RWPE2 (cell line): ENCODE measurements at regions not wholly inside any gene's neighbourhood (a gene's known extent, or its start where the extent isn't known, plus 50 kb on each side); places are given as distances from the start of the nearest gene placed in this dataset.

Experiments
- ATAC-seq: fragments of 200-7000 bp; cut with Tn5 transposase; 3 replicates; pipeline ENCODE4 v1.9.1; 2021; ENCODE audit warnings: low read depth
- DNase-seq: peaks from one replicate; pipeline ENCODE4 v3.0.0-alpha.2; 2020; ENCODE audit warnings: low spot score
- H3K27ac ChIP-seq: fragments of 450-650 bp; 2 replicates; pipeline ENCODE4 v1.5.1; 2017; ENCODE audit warnings: mild to moderate bottlenecking; ENCODE audit not compliant: poor library complexity, severe bottlenecking
- H3K27me3 ChIP-seq: fragments of 250-450 bp; sonication (Bioruptor Pico); 2 replicates; pipeline ENCODE4 v1.5.1; 2021; ENCODE audit warnings: mild to moderate bottlenecking, moderate library complexity; ENCODE audit not compliant: insufficient read depth, poor library complexity, severe bottlenecking
- H3K36me3 ChIP-seq: fragments of 250-450 bp; sonication (Bioruptor Pico); 2 replicates; pipeline ENCODE4 v1.5.1; 2020; ENCODE audit warnings: low read depth, mild to moderate bottlenecking, moderate library complexity
- H3K4me1 ChIP-seq: fragments of 250-450 bp; sonication (Bioruptor Pico); 2 replicates; pipeline ENCODE4 v1.5.1; 2021; ENCODE audit warnings: mild to moderate bottlenecking, moderate library complexity; ENCODE audit not compliant: insufficient read depth, poor library complexity, severe bottlenecking
- H3K4me3 ChIP-seq: fragments of 250-450 bp; sonication (Bioruptor Pico); 2 replicates; pipeline ENCODE4 v1.5.1; 2021; ENCODE audit warnings: mild to moderate bottlenecking, moderate library complexity; ENCODE audit not compliant: severe bottlenecking
- H3K9me3 ChIP-seq: fragments of 250-450 bp; sonication (Bioruptor Pico); 2 replicates; pipeline ENCODE4 v1.5.1; 2021; ENCODE audit warnings: mild to moderate bottlenecking, moderate library complexity; ENCODE audit not compliant: severe bottlenecking
- CTCF ChIP-seq: fragments of 450-650 bp; IDR thresholded peaks from one replicate; pipeline ENCODE4 v1.5.1; 2017; ENCODE audit warnings: mild to moderate bottlenecking, moderate library complexity; ENCODE audit not compliant: poor library complexity, severe bottlenecking

- no peak overlapping the region for H3K27ac ChIP-seq
- ATAC-seq (no peak; the same call in 2 of the 3 replicates), DNase-seq (no peak)
- H3K36me3 ChIP-seq = no peaks in the 10 kb centered on the region
- H3K9me3 ChIP-seq = no peaks in the 10 kb centered on the region
- no peak overlapping the region for H3K4me3 ChIP-seq
- H3K27me3 ChIP-seq = no peaks in the 10 kb centered on the region
- no peak for TF ChIP-seq CTCF
- no peaks in the 10 kb centered on the region for H3K4me1 ChIP-seq
Observed at GRCh38 chr13:64453831-64454230, 2776.3 kb downstream of the PCDH9 start.

GRCh38 chr13:64446372-64446771 lies 2783.8 kb downstream of the PCDH9 start:
- peak; percentile 54 for TF ChIP-seq CTCF
- H3K4me3 ChIP-seq = no peak overlapping the region
- H3K4me1 ChIP-seq = no peaks in the 10 kb centered on the region
- ATAC-seq (0 out of 3 replicates have a peak, but pooled peaks have one; percentile 38), DNase-seq (no peak)
- no peaks in the 10 kb centered on the region for H3K27me3 ChIP-seq
- no peaks in the 10 kb centered on the region for H3K36me3 ChIP-seq
- H3K9me3 ChIP-seq = no peaks in the 10 kb centered on the region
- H3K27ac ChIP-seq = no peak overlapping the region

- ATAC-seq (no peak), DNase-seq (no peak)
- Histone ChIP-seq H3K9me3 (no peaks in the 10 kb centered on the region), H3K4me3 (no peak overlapping the region), H3K27ac (no peak overlapping the region), H3K27me3 (no peaks in the 10 kb centered on the region), H3K36me3 (no peaks in the 10 kb centered on the region), H3K4me1 (no peaks in the 10 kb centered on the region)
- TF ChIP-seq CTCF = no peak
Observed at GRCh38 chr13:64441740-64442139, 2788.4 kb downstream of the PCDH9 start.

- no peak for TF ChIP-seq CTCF
- Histone ChIP-seq H3K27ac (no peak overlapping the region), H3K9me3 (no peaks in the 10 kb centered on the region), H3K27me3 (no peaks in the 10 kb centered on the region), H3K36me3 (no peaks in the 10 kb centered on the region), H3K4me3 (no peak overlapping the region), H3K4me1 (no peaks in the 10 kb centered on the region)
- DNase-seq = no peak
- no peak for ATAC-seq
Observed at GRCh38 chr13:64438084-64438483, 2792.1 kb downstream of the PCDH9 start.

GRCh38 chr13:64429691-64430090 lies 2800.4 kb downstream of the PCDH9 start:
- ATAC-seq (no peak), DNase-seq (no peak)
- H3K9me3 ChIP-seq = no peaks in the 10 kb centered on the region
- H3K36me3 ChIP-seq = no peaks in the 10 kb centered on the region
- no peak overlapping the region for H3K27ac ChIP-seq
- no peak overlapping the region for H3K4me3 ChIP-seq
- H3K27me3 ChIP-seq = no peaks in the 10 kb centered on the region
- H3K4me1 ChIP-seq = no peaks in the 10 kb centered on the region
- no peak for TF ChIP-seq CTCF
